Thoracic aorta (tissue), 2 donors: ENCODE measurements at regions not wholly inside any gene's neighbourhood (a gene's known extent, or its start where the extent isn't known, plus 50 kb on each side); places are given as distances from the start of the nearest gene placed in this dataset.

Experiments used
- ATAC-seq: fragments of 150-250 bp; one replicate; pipeline ENCODE4 v1.8.0; 2017; ENCODE audit warnings: low read depth; ENCODE audit not compliant: insufficient number of reproducible peaks, low FRiP score
- DNase-seq: peaks from one replicate; pipeline ENCODE4 v3.0.0-alpha.2; 2020; ENCODE audit warnings: low spot score
- H3K27ac ChIP-seq, 2 donors: fragments of 200-600 bp; sonication (generic); 1 replicate in 1 of 2; 2 replicates in 1 of 2; pipeline ENCODE4 v1.5.1; 2016; ENCODE audit warnings: mild to moderate bottlenecking in 2 of 2, moderate library complexity in 2 of 2
- H3K27me3 ChIP-seq: fragments of 200-600 bp; sonication (generic); replicated peaks from 2 replicates; pipeline ENCODE4 v1.6.0; 2016; ENCODE audit warnings: mild to moderate bottlenecking; ENCODE audit not compliant: insufficient read depth
- H3K36me3 ChIP-seq: fragments of 200-600 bp; sonication (generic); one replicate; pipeline ENCODE4 v1.5.1; 2016
- H3K4me1 ChIP-seq, 2 donors: fragments of 200-600 bp; sonication (generic); 1 replicate in 1 of 2; 2 replicates in 1 of 2; pipeline versions ENCODE4 v1.5.1 to v1.6.0; 2016; ENCODE audit warnings: low read depth in 2 of 2, mild to moderate bottlenecking in 1 of 2; ENCODE audit not compliant: control insufficient read depth in 1 of 2
- H3K4me3 ChIP-seq: fragments of 200-600 bp; sonication (generic); 2 replicates; pipeline ENCODE4 v1.5.1; 2016; ENCODE audit warnings: mild to moderate bottlenecking
- H3K9me3 ChIP-seq: fragments of 200-600 bp; sonication (generic); 2 replicates; pipeline ENCODE4 v1.5.1; 2016
- TF ChIP-seq, protein P1 (sequence below): fragments of 200-600 bp; sonication (generic); IDR thresholded peaks from one replicate; pipeline ENCODE4 v1.5.1; 2019; ENCODE audit warnings: antibody characterized with exemption

DNA sequence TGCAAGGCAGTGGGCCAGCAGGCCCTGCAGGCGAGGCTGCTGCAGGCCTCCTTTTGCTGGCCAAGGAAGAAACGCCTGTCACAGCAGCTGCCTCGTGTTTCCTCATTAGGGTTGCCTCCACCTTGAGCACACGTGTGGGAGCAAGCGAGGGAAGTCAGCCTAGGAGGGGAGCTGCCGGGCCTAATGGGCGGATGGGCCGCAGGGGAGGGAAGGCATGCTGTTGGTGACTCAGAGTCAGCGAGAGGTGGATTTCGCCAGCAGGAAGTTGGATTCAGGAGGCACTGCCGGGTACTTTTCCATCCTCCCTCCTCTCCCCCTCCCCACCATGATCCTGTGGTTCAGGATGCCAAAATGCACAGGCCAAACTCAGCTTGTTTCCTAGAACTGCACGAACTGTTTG lies 498.7 kb downstream of the METTL15 start:
- Histone ChIP-seq H3K27ac (no peak overlapping the region), H3K4me3 (no peak overlapping the region), H3K9me3 (no peaks in the 10 kb centered on the region), H3K36me3 (no peaks in the 10 kb centered on the region), H3K27me3 (no peaks in the 10 kb centered on the region), H3K4me1 (no peaks in the 10 kb centered on the region)
- DNase-seq (no peak), ATAC-seq (no peak)
- TF ChIP-seq, protein P1, sequence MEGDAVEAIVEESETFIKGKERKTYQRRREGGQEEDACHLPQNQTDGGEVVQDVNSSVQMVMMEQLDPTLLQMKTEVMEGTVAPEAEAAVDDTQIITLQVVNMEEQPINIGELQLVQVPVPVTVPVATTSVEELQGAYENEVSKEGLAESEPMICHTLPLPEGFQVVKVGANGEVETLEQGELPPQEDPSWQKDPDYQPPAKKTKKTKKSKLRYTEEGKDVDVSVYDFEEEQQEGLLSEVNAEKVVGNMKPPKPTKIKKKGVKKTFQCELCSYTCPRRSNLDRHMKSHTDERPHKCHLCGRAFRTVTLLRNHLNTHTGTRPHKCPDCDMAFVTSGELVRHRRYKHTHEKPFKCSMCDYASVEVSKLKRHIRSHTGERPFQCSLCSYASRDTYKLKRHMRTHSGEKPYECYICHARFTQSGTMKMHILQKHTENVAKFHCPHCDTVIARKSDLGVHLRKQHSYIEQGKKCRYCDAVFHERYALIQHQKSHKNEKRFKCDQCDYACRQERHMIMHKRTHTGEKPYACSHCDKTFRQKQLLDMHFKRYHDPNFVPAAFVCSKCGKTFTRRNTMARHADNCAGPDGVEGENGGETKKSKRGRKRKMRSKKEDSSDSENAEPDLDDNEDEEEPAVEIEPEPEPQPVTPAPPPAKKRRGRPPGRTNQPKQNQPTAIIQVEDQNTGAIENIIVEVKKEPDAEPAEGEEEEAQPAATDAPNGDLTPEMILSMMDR, result no peak

DNA sequence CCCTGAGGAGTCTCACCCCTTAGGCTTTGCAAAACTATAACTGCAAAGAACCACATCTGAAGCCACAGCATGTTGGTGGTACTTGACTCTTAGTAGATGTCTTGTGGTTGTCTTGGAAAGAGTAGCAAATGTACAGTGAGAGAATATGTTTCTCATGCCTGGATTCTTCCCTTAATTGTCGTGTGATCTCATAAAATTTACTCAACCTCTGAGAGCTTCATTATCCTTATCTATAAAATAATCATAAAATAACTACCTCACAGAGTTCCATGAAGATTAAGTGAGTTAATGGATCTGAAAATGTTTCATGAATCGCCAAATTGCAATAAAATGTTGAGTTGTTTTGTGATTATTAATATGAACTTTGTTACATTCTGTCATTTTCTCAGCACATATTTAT lies 491.5 kb downstream of the METTL15 start:
- TF ChIP-seq, protein P1, result no peak
- Histone ChIP-seq H3K27me3 (no peaks in the 10 kb centered on the region), H3K4me3 (no peak overlapping the region), H3K27ac (no peak overlapping the region), H3K9me3 (no peaks in the 10 kb centered on the region), H3K36me3 (no peaks in the 10 kb centered on the region), H3K4me1 (no peaks in the 10 kb centered on the region)
- ATAC-seq, result no peak
- no peak for DNase-seq

GRCh38 chr11:28598531-28598930 lies 490.3 kb downstream of the METTL15 start:
- ATAC-seq (no peak), DNase-seq (no peak)
- no peaks in the 10 kb centered on the region for H3K36me3 ChIP-seq
- no peaks in the 10 kb centered on the region for H3K27me3 ChIP-seq
- no peak overlapping the region for H3K4me3 ChIP-seq
- no peak overlapping the region for H3K27ac ChIP-seq
- H3K9me3 ChIP-seq, result no peaks in the 10 kb centered on the region
- H3K4me1 ChIP-seq, result no peaks in the 10 kb centered on the region
- TF ChIP-seq, protein P1, result no peak

GRCh38 chr11:28596816-28597215 lies 488.6 kb downstream of the METTL15 start:
- TF ChIP-seq, protein P1, result no peak
- Histone ChIP-seq H3K9me3 (no peaks in the 10 kb centered on the region), H3K27ac (no peak overlapping the region), H3K4me1 (no peaks in the 10 kb centered on the region), H3K27me3 (no peaks in the 10 kb centered on the region), H3K36me3 (no peaks in the 10 kb centered on the region), H3K4me3 (no peak overlapping the region)
- ATAC-seq (no peak), DNase-seq (no peak)

DNA sequence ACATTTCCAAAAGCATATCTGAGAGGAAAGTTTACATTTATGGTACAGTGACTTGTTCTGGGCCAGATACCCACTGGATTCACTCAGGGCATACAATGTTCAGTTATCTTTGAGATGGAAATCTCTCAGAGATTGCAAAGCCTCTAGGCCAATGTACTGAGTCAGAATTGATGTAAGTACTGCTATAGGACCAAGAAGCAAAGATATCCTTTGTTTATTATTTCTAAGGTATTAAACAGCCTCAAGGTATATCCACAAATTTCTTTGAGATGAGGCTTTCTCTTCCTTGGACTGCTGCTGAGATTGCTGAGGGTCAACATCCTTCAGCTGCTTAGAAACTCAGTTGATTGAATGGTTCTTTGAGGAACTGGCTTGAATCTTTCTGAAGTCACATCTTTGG lies 484.0 kb downstream of the METTL15 start:
- DNase-seq, result no peak
- ATAC-seq, result no peak

More for the DNA sequence above, 484.0 kb downstream of the METTL15 start:
- H3K36me3 ChIP-seq, result no peaks in the 10 kb centered on the region
- H3K27me3 ChIP-seq, result no peaks in the 10 kb centered on the region
- H3K27ac ChIP-seq, result no peak overlapping the region
- H3K9me3 ChIP-seq, result no peaks in the 10 kb centered on the region
- TF ChIP-seq, protein P1, result no peak
- no peaks in the 10 kb centered on the region for H3K4me1 ChIP-seq
- H3K4me3 ChIP-seq, result no peak overlapping the region
